PC-3 (cell line): ENCODE measurements at regions not wholly inside any gene's neighbourhood (a gene's known extent, or its start where the extent isn't known, plus 50 kb on each side); places are given as distances from the start of the nearest gene placed in this dataset.
A peak's percentile ranks its signal among the peaks of the same experiment; 100 is the strongest.

Experiments
- ATAC-seq: fragments of 200-7000 bp; cut with Tn5 transposase; 2 replicates; pipeline ENCODE4 v1.9.1; 2020; ENCODE audit warnings: mild to moderate bottlenecking, moderate library complexity
- BruUV-seq: library from RNA; stranded (reverse); fragments of 400-500 nt; replicated peaks from 2 replicates; lab custom pipeline; 2021; lab: Mats Ljungman, UMichigan
- CTCF ChIA-PET: fragments of 300-600 bp; sonication (Branson Sonifier 250); formaldehyde crosslinking; loops from one replicate; lab custom pipeline; 2022; ENCODE audit warnings: antibody characterized with exemption; lab: Charles Lee
- POLR2A ChIA-PET: fragments of 300-600 bp; sonication (Branson Sonifier 250); formaldehyde crosslinking; loops from one replicate; lab custom pipeline; 2022; ENCODE audit warnings: antibody characterized with exemption; ENCODE audit not compliant: unreplicated experiment; lab: Charles Lee
- DNase-seq: peaks from one replicate; pipeline ENCODE4 v3.0.0-alpha.2; 2015
- H2AFZ ChIP-seq: fragments of 300-600 bp; sonication (generic); 2 replicates; pipeline ENCODE4 v1.6.0; 2016; ENCODE audit warnings: antibody characterized with exemption, low read length
- H3F3A ChIP-seq: fragments of 300-600 bp; sonication (generic); one replicate; pipeline ENCODE4 v1.6.0; 2017; ENCODE audit warnings: antibody characterized with exemption, low read length, control low read depth, mild to moderate bottlenecking; ENCODE audit not compliant: unreplicated experiment
- H3K27ac ChIP-seq: fragments of 300-600 bp; sonication (generic); 2 replicates; pipeline ENCODE4 v1.5.1; 2016; ENCODE audit warnings: mild to moderate bottlenecking, low read length
- H3K27me3 ChIP-seq: fragments of 300-600 bp; sonication (generic); 2 replicates; pipeline ENCODE4 v1.6.1; 2016; ENCODE audit warnings: low read length, mixed read lengths
- H3K36me3 ChIP-seq: fragments of 300-600 bp; sonication (generic); 2 replicates; pipeline ENCODE4 v1.6.1; 2016; ENCODE audit warnings: low read depth, mixed run types, low read length, mixed read lengths
- H3K4me1 ChIP-seq: fragments of 300-600 bp; sonication (generic); 2 replicates; pipeline ENCODE4 v1.5.1; 2016; ENCODE audit warnings: low read length; ENCODE audit not compliant: insufficient read depth
- H3K4me2 ChIP-seq: fragments of 300-600 bp; sonication (generic); 2 replicates; pipeline ENCODE4 v1.6.0; 2016; ENCODE audit warnings: low read length
- H3K4me3 ChIP-seq: fragments of 300-600 bp; sonication (generic); 2 replicates; pipeline ENCODE4 v1.5.1; 2016; ENCODE audit warnings: mild to moderate bottlenecking, low read length, mixed read lengths
- H3K79me2 ChIP-seq: fragments of 300-600 bp; sonication (generic); 2 replicates; pipeline ENCODE4 v1.6.1; 2017; ENCODE audit warnings: low read length, mixed read lengths
- H3K9ac ChIP-seq: fragments of 300-600 bp; sonication (generic); 2 replicates; pipeline ENCODE4 v1.6.0; 2016; ENCODE audit warnings: mild to moderate bottlenecking, low read length
- H3K9me2 ChIP-seq: fragments of 300-600 bp; sonication (generic); replicated peaks from 2 replicates; pipeline ENCODE4 v1.6.1; 2016; ENCODE audit warnings: mixed run types, low read length, mixed read lengths
- H3K9me3 ChIP-seq: fragments of 300-600 bp; sonication (generic); 2 replicates; pipeline ENCODE4 v1.6.1; 2016; ENCODE audit warnings: low read length, mixed read lengths
- H4K20me1 ChIP-seq: fragments of 300-600 bp; sonication (generic); 2 replicates; pipeline ENCODE4 v1.6.1; 2016; ENCODE audit warnings: low read length, mixed read lengths
- CTCF ChIP-seq: fragments of 300-600 bp; sonication (generic); conservative IDR thresholded peaks from 2 replicates; pipeline ENCODE4 v1.5.1; 2017; ENCODE audit warnings: antibody characterized with exemption, low read depth, mild to moderate bottlenecking, low read length
- EZH2 ChIP-seq: fragments of 300-600 bp; sonication (generic); IDR thresholded peaks from one replicate; pipeline ENCODE4 v1.6.1; 2017; ENCODE audit warnings: antibody characterized with exemption, mild to moderate bottlenecking, low read length; ENCODE audit not compliant: unreplicated experiment
- EZH2phosphoT487 ChIP-seq: fragments of 300-600 bp; sonication (generic); IDR thresholded peaks from 2 replicates; pipeline ENCODE4 v1.6.1; 2018; ENCODE audit warnings: mild to moderate bottlenecking, antibody characterized with exemption, low read length, borderline replicate concordance
- intact Hi-C: fragments of 100-400 bp; cut with micrococcal nuclease; formaldehyde crosslinking; loops from 2 replicates; pipeline ENCODE4 v1.9.0; 2023

- no TSS peak for BruUV-seq
- no peak overlapping the region for H3K9ac ChIP-seq
- no peaks in the 10 kb centered on the region for H3K27me3 ChIP-seq
- no peak for TF ChIP-seq EZH2phosphoT487
- ChIA-PET POLR2A (no interaction called here), CTCF (no interaction called here)
- no peak for DNase-seq
- H2AFZ ChIP-seq: no peak overlapping the region
- H3K9me3 ChIP-seq: no peaks in the 10 kb centered on the region
- peaks cover 17% of the 10 kb centered on the region for H3K4me1 ChIP-seq
- H3K9me2 ChIP-seq: no peaks in the 10 kb centered on the region
- 0 out of 2 replicates have a peak overlapping the region, but pooled peaks have one; percentile 92 for H3K4me2 ChIP-seq
- no peaks in the 10 kb centered on the region for H4K20me1 ChIP-seq
- H3K36me3 ChIP-seq: no peaks in the 10 kb centered on the region
- intact Hi-C loops: loop anchor here (2.0 to 10.0 kb wide), 2 partner anchors 241 to 1073 kb away; no protein-coding TSS in a partner anchor
- H3F3A ChIP-seq: no peaks in the 10 kb centered on the region
- no peak for ATAC-seq
- no peak overlapping the region for H3K27ac ChIP-seq
- no peak overlapping the region for H3K4me3 ChIP-seq
- no peaks in the 10 kb centered on the region for H3K79me2 ChIP-seq
These were observed 368.3 kb upstream of the ESRRG start for GRCh38 chr1:217091561-217091960.

DNA sequence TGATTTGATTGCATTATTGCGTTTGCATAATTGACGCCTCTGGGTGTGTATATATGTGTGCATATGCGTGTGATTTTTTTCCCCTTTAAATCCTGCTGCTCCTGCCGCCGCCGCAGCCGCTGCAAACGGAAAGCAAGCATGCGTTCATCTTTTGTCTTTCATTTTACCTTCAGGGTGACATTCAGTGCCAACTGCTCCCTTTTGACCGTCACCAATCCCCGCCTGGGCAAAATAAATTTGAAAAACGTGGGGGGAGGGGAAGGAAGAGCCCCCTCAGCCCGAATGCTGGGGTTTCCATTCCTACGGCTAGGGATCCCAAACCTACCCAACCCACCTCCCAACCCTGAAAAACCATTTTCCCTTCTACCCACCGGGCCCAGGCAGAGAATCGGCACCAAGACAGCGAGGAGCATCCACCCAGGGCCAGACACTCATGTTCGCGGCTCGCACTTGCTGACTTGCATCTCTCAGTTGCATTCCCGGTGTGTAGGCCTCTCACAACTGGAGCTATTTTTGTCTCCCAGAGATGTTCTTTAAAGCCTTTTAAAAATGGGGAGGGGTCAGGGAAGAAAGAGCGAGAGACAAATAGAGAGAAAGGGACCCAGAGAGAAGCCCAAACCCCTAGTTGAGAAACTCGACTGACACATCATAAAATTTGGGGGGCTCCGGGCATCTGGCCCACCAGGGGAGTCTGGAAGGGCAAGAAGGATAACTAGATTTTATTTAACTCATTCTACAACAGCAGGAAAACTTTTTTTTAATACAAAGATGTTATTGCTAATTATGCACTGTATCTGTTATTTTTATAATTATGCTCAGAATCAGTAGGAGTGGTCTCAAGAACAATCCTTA lies 367.1 kb upstream of the ESRRG start:
- ATAC-seq (peak; percentile 44), DNase-seq (peak; percentile 25)
- Histone ChIP-seq H3K9me3 (no peaks in the 10 kb centered on the region), H3K36me3 (no peaks in the 10 kb centered on the region), H3K9me2 (no peaks in the 10 kb centered on the region), H3K4me3 (peak overlapping the region; percentile 84), H3K9ac (peak overlapping the region; percentile 85), H3K27me3 (no peaks in the 10 kb centered on the region), H3F3A (no peaks in the 10 kb centered on the region), H3K4me2 (peak overlapping the region; percentile 92), H3K4me1 (peaks cover 17% of the 10 kb centered on the region), H4K20me1 (no peaks in the 10 kb centered on the region), H3K79me2 (no peaks in the 10 kb centered on the region), H2AFZ (peak overlapping the region; percentile 93), H3K27ac (no peak overlapping the region)
- TSS peak; percentile 58 for BruUV-seq
- no peak for TF ChIP-seq CTCF
- no peak for TF ChIP-seq EZH2phosphoT487
- no peak for TF ChIP-seq EZH2
- ChIA-PET POLR2A (no interaction called here), CTCF (no interaction called here)
- intact Hi-C loops: loop anchor here (2.0 to 10.0 kb wide), 2 partner anchors 243 to 1075 kb away; no protein-coding TSS in a partner anchor

DNA sequence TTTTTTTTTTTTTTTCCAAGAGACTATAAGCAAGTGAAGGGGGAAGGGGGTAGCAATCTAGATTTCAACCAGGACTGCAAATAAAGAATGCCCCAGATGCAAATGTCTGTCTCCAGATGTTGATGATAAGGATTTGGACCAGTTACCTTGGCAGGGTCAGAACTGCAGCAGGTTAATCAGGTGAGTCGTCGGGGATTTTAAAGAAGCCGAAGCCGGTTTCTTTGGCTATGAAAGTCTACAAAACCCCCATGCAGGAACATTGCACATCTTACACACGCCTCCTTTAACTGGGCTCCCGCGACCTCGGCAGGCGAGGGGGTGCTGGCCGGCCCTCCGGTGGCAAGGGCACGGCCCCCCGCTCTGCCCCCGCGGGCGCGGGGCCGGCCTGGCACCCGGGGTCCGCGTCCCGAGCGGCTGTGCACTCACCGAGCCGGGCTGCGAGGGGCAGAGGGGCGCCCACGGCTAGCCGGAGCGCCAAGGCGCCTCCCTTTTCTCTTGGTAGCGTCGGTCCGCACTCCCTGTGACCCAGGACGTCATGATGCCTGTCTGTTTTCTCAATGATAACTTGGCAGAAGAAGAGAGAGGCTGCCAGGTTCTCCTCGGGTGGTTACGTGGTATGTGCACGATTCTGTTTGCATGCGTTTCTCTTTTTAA lies 366.3 kb upstream of the ESRRG start:
- Histone ChIP-seq H4K20me1 (no peaks in the 10 kb centered on the region), H3K4me1 (peaks cover 17% of the 10 kb centered on the region), H3K4me2 (peak overlapping the region; percentile 92), H3K9ac (peak overlapping the region; percentile 85), H2AFZ (peak overlapping the region; percentile 93), H3K27me3 (no peaks in the 10 kb centered on the region), H3K27ac (peak overlapping the region; percentile 54), H3K79me2 (no peaks in the 10 kb centered on the region), H3K36me3 (no peaks in the 10 kb centered on the region), H3F3A (no peaks in the 10 kb centered on the region), H3K9me3 (no peaks in the 10 kb centered on the region), H3K4me3 (peak overlapping the region; percentile 84), H3K9me2 (no peaks in the 10 kb centered on the region)
- POLR2A ChIA-PET: no interaction called here
- TF ChIP-seq EZH2: no peak
- TF ChIP-seq EZH2phosphoT487: no peak
- no peak for TF ChIP-seq CTCF
- DNase-seq (peak; percentile 82), ATAC-seq (peak; percentile 90)
- BruUV-seq: no TSS peak
- CTCF ChIA-PET: no interaction called here
- intact Hi-C loops: loop anchor here (1.0 to 10.0 kb wide), 8 partner anchors 60 to 1075 kb away; no protein-coding TSS in a partner anchor
